Endothelial cell of umbilical vein (primary cell): ENCODE measurements at regions not wholly inside any gene's neighbourhood (a gene's known extent, or its start where the extent isn't known, plus 50 kb on each side); places are given as distances from the start of the nearest gene placed in this dataset.

ENCODE experiments used
- BruUV-seq: library from RNA; stranded (reverse); fragments of 400-500 nt; replicated peaks from 2 replicates; lab custom pipeline; 2021; lab: Mats Ljungman, UMichigan
- CTCF ChIA-PET: fragments of 300-600, 350-600 bp; sonication (Branson Sonifier 250); formaldehyde crosslinking; loops from one replicate; lab custom pipeline; 2021; ENCODE audit warnings: antibody characterized with exemption, inconsistent platforms; lab: Charles Lee
- POLR2A ChIA-PET: fragments of 300-600, 350-600 bp; sonication (Branson Sonifier 250); formaldehyde crosslinking; loops from one replicate; lab custom pipeline; 2021; ENCODE audit warnings: antibody characterized with exemption, inconsistent platforms; lab: Charles Lee
- DNase-seq: peaks from one replicate; pipeline ENCODE4 v3.0.0-alpha.2; 2011; ENCODE audit warnings: low read depth, low spot score
- FAIRE-seq: peaks from 2 replicates; lab custom pipeline; 2011; peaks lifted over from hg19 to GRCh38; lab: Jason Lieb, UNC
- H2AFZ ChIP-seq: 2 replicates; pipeline ENCODE4 v1.6.0; 2012; ENCODE audit warnings: low read depth, low read length, control low read depth, inconsistent platforms
- H3K27ac ChIP-seq: 2 replicates; pipeline ENCODE4 v1.5.1; 2011; ENCODE audit warnings: low read depth, mild to moderate bottlenecking, control low read depth, low read length, moderate library complexity; ENCODE audit not compliant: insufficient read depth
- H3K27me3 ChIP-seq, 2 experiments: 2 replicates each; pipeline versions ENCODE4 v1.6.0 to v1.6.1; 2011; ENCODE audit warnings: low read length in 2 of 2, mixed read lengths in 1 of 2; ENCODE audit not compliant: control insufficient read depth in 2 of 2, insufficient read depth in 2 of 2
- H3K36me3 ChIP-seq, 2 experiments: 2 replicates in 1 of 2; 3 replicates in 1 of 2; pipeline ENCODE4 v1.5.1; 2011; ENCODE audit warnings: low read length in 2 of 2, mild to moderate bottlenecking in 1 of 2, moderate library complexity in 1 of 2; ENCODE audit not compliant: control insufficient read depth in 2 of 2, insufficient read depth in 2 of 2; ENCODE audit errors: extremely low read depth in 1 of 2
- H3K4me1 ChIP-seq: 3 replicates; pipeline ENCODE4 v1.5.1; 2011; ENCODE audit warnings: mild to moderate bottlenecking, low read length; ENCODE audit not compliant: control insufficient read depth, insufficient read depth; ENCODE audit errors: extremely low read depth
- H3K4me2 ChIP-seq: 2 replicates; pipeline ENCODE4 v1.6.1; 2011; ENCODE audit warnings: low read length, control low read depth, mixed read lengths; ENCODE audit not compliant: insufficient read depth
- H3K4me3 ChIP-seq, 3 experiments: fragments of 200-600 bp in 1 of 3; sonication (generic), shearing (Covaris generic) in 1 of 3; replicated peaks in 1 of 3; 2 replicates each; pipeline ENCODE4 v1.5.1; 2011 to 2016; ENCODE audit warnings: control low read depth in 3 of 3, low read length in 3 of 3, mild to moderate bottlenecking in 2 of 3, inconsistent platforms in 1 of 3, low read depth in 1 of 3, moderate library complexity in 1 of 3; ENCODE audit not compliant: insufficient read depth in 1 of 3
- H3K79me2 ChIP-seq: 2 replicates; pipeline ENCODE4 v1.6.0; 2012; ENCODE audit warnings: low read length, inconsistent platforms; ENCODE audit not compliant: control insufficient read depth, insufficient read depth
- H3K9ac ChIP-seq: replicated peaks from 2 replicates; pipeline ENCODE3; 2011; ENCODE audit warnings: low read length, control low read depth; ENCODE audit not compliant: insufficient read depth; ENCODE audit errors: extremely low read depth
- H3K9me1 ChIP-seq: replicated peaks from 3 replicates; pipeline ENCODE4 v1.6.0; 2011; ENCODE audit warnings: mild to moderate bottlenecking, low read length; ENCODE audit not compliant: control insufficient read depth, insufficient read depth; ENCODE audit errors: extremely low read depth
- H3K9me3 ChIP-seq: replicated peaks from 2 replicates; pipeline ENCODE4 v1.5.1; 2012; ENCODE audit warnings: low read length, inconsistent platforms; ENCODE audit not compliant: control insufficient read depth, insufficient read depth
- H4K20me1 ChIP-seq: replicated peaks from 2 replicates; pipeline ENCODE3; 2011; ENCODE audit warnings: mild to moderate bottlenecking, low read length; ENCODE audit not compliant: control insufficient read depth, insufficient read depth; ENCODE audit errors: extremely low read depth
- EZH2 ChIP-seq: IDR thresholded peaks from 2 replicates; pipeline ENCODE4 v1.6.1; 2012; ENCODE audit warnings: borderline replicate concordance, low read depth, mild to moderate bottlenecking, moderate library complexity, low read length, inconsistent platforms; ENCODE audit not compliant: severe bottlenecking
- FOS ChIP-seq: IDR thresholded peaks from 2 replicates; pipeline ENCODE4 v1.6.1; 2011; ENCODE audit warnings: mild to moderate bottlenecking, low read length, moderate library complexity, borderline replicate concordance; ENCODE audit not compliant: insufficient read depth
- GATA2 ChIP-seq: IDR thresholded peaks from 2 replicates; pipeline ENCODE4 v1.7.0; 2011; ENCODE audit warnings: low read depth, mild to moderate bottlenecking, moderate library complexity, mixed read lengths, low read length; ENCODE audit not compliant: insufficient read length, insufficient read depth
- JUN ChIP-seq: IDR thresholded peaks from 2 replicates; pipeline ENCODE4 v1.6.1; 2011; ENCODE audit warnings: borderline replicate concordance, low read depth; ENCODE audit not compliant: insufficient read length, insufficient read depth
- MYC ChIP-seq: IDR thresholded peaks from one replicate; pipeline ENCODE4 v1.6.1; 2011; ENCODE audit warnings: mild to moderate bottlenecking, low read depth, low read length
- POLR2A ChIP-seq: IDR thresholded peaks from 2 replicates; pipeline ENCODE4 v1.6.1; 2012; ENCODE audit warnings: low read depth, mild to moderate bottlenecking, control low read depth, low read length
- POLR2AphosphoS5 ChIP-seq: IDR thresholded peaks from 2 replicates; pipeline ENCODE4 v1.6.1; 2012; ENCODE audit warnings: low read depth, mild to moderate bottlenecking, control low read depth, low read length, moderate library complexity; ENCODE audit not compliant: insufficient read depth
- dilution Hi-C: fragments of 300-500 bp; cut with MboI; formaldehyde crosslinking; loops from one replicate; pipeline ENCODE4 v1.15.0; 2019; ENCODE audit warnings: low sequenced_read_pairs; ENCODE audit not compliant: extremely low pct_ligation_motif_present
- intact Hi-C: fragments of 100-400 bp; cut with micrococcal nuclease; formaldehyde crosslinking; loops from one replicate; pipeline ENCODE4 v1.10.0; 2022
- TF ChIP-seq, protein P1 (sequence below): IDR thresholded peaks from 2 replicates; pipeline ENCODE4 v1.6.1; 2011; ENCODE audit not compliant: insufficient read depth, insufficient read length
- TF ChIP-seq, protein P2 (sequence below), 2 donors: IDR thresholded peaks; 1 replicate in 1 of 2; 2 replicates in 1 of 2; pipeline ENCODE4 v1.5.1; 2011; ENCODE audit warnings: low read length in 2 of 2, mild to moderate bottlenecking in 2 of 2, moderate library complexity in 2 of 2, control low read depth in 1 of 2, inconsistent platforms in 1 of 2, low read depth in 1 of 2; ENCODE audit not compliant: insufficient read depth in 1 of 2; ENCODE audit errors: extremely low read depth in 1 of 2

DNA sequence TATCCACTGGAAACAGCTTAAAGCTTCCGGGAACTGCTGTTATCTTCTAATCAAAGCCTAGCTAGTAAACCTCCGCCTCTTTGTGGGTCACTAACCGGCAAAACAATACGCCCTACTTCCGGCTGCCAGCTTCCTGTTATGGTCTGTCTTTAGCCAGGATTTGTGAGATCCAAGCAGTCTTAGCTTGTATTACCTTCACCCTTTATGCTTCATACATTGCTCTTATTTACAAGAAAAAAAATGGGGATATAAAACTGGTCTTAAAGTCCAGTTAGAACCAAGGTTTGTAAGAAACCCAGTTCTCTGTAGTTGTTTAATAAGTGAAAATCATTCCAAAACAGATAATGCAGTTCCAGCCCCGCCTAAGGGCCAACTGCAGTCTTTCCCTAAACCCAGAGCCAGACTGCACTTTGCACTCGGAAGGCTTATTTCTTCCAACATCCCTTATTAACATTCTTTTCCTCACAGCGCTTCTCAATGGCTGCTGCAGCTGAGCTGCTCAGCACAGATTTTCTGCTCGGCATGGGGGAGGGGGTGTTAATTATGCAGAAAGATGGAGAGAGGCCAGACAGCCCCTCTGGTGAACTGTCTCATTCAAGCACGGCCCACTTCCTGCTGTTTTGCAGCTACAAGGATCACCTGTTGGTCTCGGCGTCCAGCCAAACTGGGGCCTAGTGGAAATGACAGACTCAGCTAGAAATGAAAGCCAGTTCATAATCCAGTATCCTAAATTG lies 368.4 kb downstream of the KLF12 start:
- Histone ChIP-seq H3K27ac (peak overlapping the region; percentile 62), H3K9me1 (no peaks in the 10 kb centered on the region), H3K4me2 (peak overlapping the region; percentile 68), H3K79me2 (no peaks in the 10 kb centered on the region), H2AFZ (peak overlapping the region; percentile 14), H3K4me3 (peak overlapping the region in 1 of 3 experiments; percentile 10), H3K4me1 (peaks cover 33% of the 10 kb centered on the region), H3K9me3 (no peaks in the 10 kb centered on the region), H4K20me1 (no peaks in the 10 kb centered on the region), H3K27me3 (no peaks in the 10 kb centered on the region), H3K36me3 (no peaks in the 10 kb centered on the region), H3K9ac (peak overlapping the region; percentile 28)
- peak; percentile 95 for DNase-seq
- BruUV-seq = TSS peak; percentile 7
- intact Hi-C loops (loop anchor here (1.0 to 10.0 kb wide), 8 partner anchors 63 to 809 kb away; partner anchors contain the start of gene KLF12), dilution Hi-C loops (no loop called here)
- TF ChIP-seq FOS = no peak
- TF ChIP-seq, protein P1, sequence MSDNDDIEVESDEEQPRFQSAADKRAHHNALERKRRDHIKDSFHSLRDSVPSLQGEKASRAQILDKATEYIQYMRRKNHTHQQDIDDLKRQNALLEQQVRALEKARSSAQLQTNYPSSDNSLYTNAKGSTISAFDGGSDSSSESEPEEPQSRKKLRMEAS = no peak
- TF ChIP-seq, protein P2, sequence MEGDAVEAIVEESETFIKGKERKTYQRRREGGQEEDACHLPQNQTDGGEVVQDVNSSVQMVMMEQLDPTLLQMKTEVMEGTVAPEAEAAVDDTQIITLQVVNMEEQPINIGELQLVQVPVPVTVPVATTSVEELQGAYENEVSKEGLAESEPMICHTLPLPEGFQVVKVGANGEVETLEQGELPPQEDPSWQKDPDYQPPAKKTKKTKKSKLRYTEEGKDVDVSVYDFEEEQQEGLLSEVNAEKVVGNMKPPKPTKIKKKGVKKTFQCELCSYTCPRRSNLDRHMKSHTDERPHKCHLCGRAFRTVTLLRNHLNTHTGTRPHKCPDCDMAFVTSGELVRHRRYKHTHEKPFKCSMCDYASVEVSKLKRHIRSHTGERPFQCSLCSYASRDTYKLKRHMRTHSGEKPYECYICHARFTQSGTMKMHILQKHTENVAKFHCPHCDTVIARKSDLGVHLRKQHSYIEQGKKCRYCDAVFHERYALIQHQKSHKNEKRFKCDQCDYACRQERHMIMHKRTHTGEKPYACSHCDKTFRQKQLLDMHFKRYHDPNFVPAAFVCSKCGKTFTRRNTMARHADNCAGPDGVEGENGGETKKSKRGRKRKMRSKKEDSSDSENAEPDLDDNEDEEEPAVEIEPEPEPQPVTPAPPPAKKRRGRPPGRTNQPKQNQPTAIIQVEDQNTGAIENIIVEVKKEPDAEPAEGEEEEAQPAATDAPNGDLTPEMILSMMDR (IDR thresholded peaks at IDR 0.05; ENCODE audit: extremely low read depth in 1 of 2, insufficient read depth in 1 of 2, low read depth in 1 of 2, low read length in 2 of 2) = no peak
- peak; percentile 66 for TF ChIP-seq POLR2AphosphoS5
- TF ChIP-seq POLR2A = no peak
- TF ChIP-seq JUN = no peak
- no peak for TF ChIP-seq MYC
- peak; percentile 98 for TF ChIP-seq GATA2
- no peak for TF ChIP-seq EZH2
- CTCF ChIA-PET = interaction anchor here (0.7 to 3.4 kb wide), 4 partner anchors 9 to 1454 kb away, joined by 3 to 19 read pairs (median 4); no protein-coding TSS in a partner anchor
- POLR2A ChIA-PET = interaction anchor here (0.6 kb wide), 1 partner anchor 82 kb away, joined by 3 read pairs; no protein-coding TSS in a partner anchor
- peak; percentile 93 for FAIRE-seq
